K562 (cell line): ENCODE measurements at regions not wholly inside any gene's neighbourhood (a gene's known extent, or its start where the extent isn't known, plus 50 kb on each side); places are given as distances from the start of the nearest gene placed in this dataset.

Source experiments
- ATAC-seq: fragments of 200-7000 bp; cut with Tn5 transposase; 3 replicates; pipeline ENCODE4 v1.9.1; 2020; ENCODE audit warnings: moderate library complexity
- BruUV-seq: library from RNA; stranded (reverse); fragments of 400-500 nt; replicated peaks from 2 replicates; lab custom pipeline; 2021; lab: Mats Ljungman, UMichigan
- CTCF ChIA-PET: fragments of 300-600 bp; formaldehyde crosslinking; extraction: SDS; loops from one replicate; lab custom pipeline; 2021; ENCODE audit warnings: low intra/inter-chr PET ratio; lab: Yijun Ruan, JAX
- POLR2A ChIA-PET: fragments of 300-600, 350-650 bp; sonication (Branson Sonifier 250); formaldehyde crosslinking; extraction: SDS; loops from one replicate; lab custom pipeline; 2021; ENCODE audit warnings: antibody characterized with exemption, inconsistent platforms; lab: Yijun Ruan, JAX
- DNase-seq, 4 experiments: peaks; one replicate each; pipeline versions ENCODE4 v3.0.0 to v3.0.0-alpha.2; 2011 to 2018; ENCODE audit warnings: low spot score in 3 of 4, mixed read lengths in 3 of 4; ENCODE audit errors: extremely low read depth in 1 of 4
- FAIRE-seq: peaks from 2 replicates; lab custom pipeline; 2011; peaks lifted over from hg19 to GRCh38; lab: Jason Lieb, UNC
- H2AFZ ChIP-seq: 2 replicates; pipeline ENCODE4 v1.6.0; 2011; ENCODE audit warnings: low read depth, low read length, control low read depth, inconsistent platforms
- H3K27ac ChIP-seq: fragments of 200-600 bp; 3 replicates; pipeline ENCODE4 v1.8.0; 2011; ENCODE audit warnings: low read depth, mild to moderate bottlenecking, control low read depth, inconsistent platforms, low read length, moderate library complexity, mixed read lengths; ENCODE audit errors: extremely low read depth
- H3K27me3 ChIP-seq, 2 experiments: fragments of 300-600 bp in 1 of 2; 2 replicates in 1 of 2; 3 replicates in 1 of 2; pipeline versions ENCODE4 v1.6.0 to v1.8.0; 2011; ENCODE audit warnings: inconsistent platforms in 2 of 2, low read length in 2 of 2, mild to moderate bottlenecking in 1 of 2, mixed read lengths in 1 of 2, moderate library complexity in 1 of 2; ENCODE audit not compliant: control insufficient read depth in 2 of 2, insufficient read depth in 2 of 2
- H3K36me3 ChIP-seq: fragments of 300-600 bp; 3 replicates; pipeline ENCODE4 v1.8.0; 2011; ENCODE audit warnings: mild to moderate bottlenecking, low read length, inconsistent platforms; ENCODE audit not compliant: control insufficient read depth, insufficient read depth
- H3K4me1 ChIP-seq, 2 experiments: fragments of 200-600 bp in 1 of 2; replicated peaks in 1 of 2; 2 replicates in 1 of 2; 3 replicates in 1 of 2; pipeline versions ENCODE4 v1.5.1 to v1.8.0; 2011; ENCODE audit warnings: inconsistent platforms in 2 of 2, low read length in 2 of 2, mild to moderate bottlenecking in 1 of 2, mixed read lengths in 1 of 2, moderate library complexity in 1 of 2; ENCODE audit not compliant: control insufficient read depth in 2 of 2, insufficient read depth in 2 of 2
- H3K4me2 ChIP-seq: 2 replicates; pipeline ENCODE4 v1.6.1; 2011; ENCODE audit warnings: low read length, control low read depth, inconsistent platforms, mixed read lengths; ENCODE audit not compliant: insufficient read depth
- H3K4me3 ChIP-seq: fragments of 200-600 bp; sonication (generic), shearing (Covaris generic); 2 replicates; pipeline ENCODE4 v1.5.1; 2016; ENCODE audit warnings: control low read depth, inconsistent platforms
- H3K79me2 ChIP-seq: fragments of 200-600 bp; 3 replicates; pipeline ENCODE4 v1.8.0; 2011; ENCODE audit warnings: low read length, inconsistent platforms; ENCODE audit not compliant: control insufficient read depth, insufficient read depth
- H3K9ac ChIP-seq, 2 experiments: 2 replicates each; pipeline versions ENCODE4 v1.6.0 to v1.6.1; 2011; ENCODE audit warnings: low read depth in 2 of 2, low read length in 2 of 2, control low read depth in 1 of 2, inconsistent platforms in 1 of 2, mild to moderate bottlenecking in 1 of 2, mixed read lengths in 1 of 2; ENCODE audit not compliant: insufficient read depth in 1 of 2
- H3K9me1 ChIP-seq: one replicate; pipeline ENCODE4 v1.6.0; 2011; ENCODE audit warnings: inconsistent platforms, mild to moderate bottlenecking, low read length, moderate library complexity; ENCODE audit not compliant: control insufficient read depth, insufficient read depth
- H3K9me3 ChIP-seq: replicated peaks from 2 replicates; pipeline ENCODE4 v1.5.1; 2011; ENCODE audit warnings: low read depth, low read length, inconsistent platforms; ENCODE audit not compliant: control insufficient read depth, insufficient read depth
- H4K20me1 ChIP-seq: replicated peaks from 2 replicates; pipeline ENCODE4 v1.6.1; 2011; ENCODE audit warnings: low read length, inconsistent platforms, mixed read lengths; ENCODE audit not compliant: control insufficient read depth, insufficient read depth
- ATF1 ChIP-seq, 2 experiments: fragments of 450-650 bp in 1 of 2; IDR thresholded peaks; 2 replicates each; pipeline ENCODE4 v1.6.1; 2016; ENCODE audit warnings: missing compliant biosample characterization in 1 of 2, missing genetic modification characterization in 1 of 2
- CBX8 ChIP-seq: fragments of 200-600 bp; sonication (generic); IDR thresholded peaks from 2 replicates; pipeline ENCODE4 v1.6.1; 2012; ENCODE audit warnings: borderline replicate concordance, mixed run types, low read depth, mild to moderate bottlenecking, moderate library complexity, mixed read lengths, low read length, control low read depth, inconsistent platforms; ENCODE audit not compliant: poor library complexity, severe bottlenecking; ENCODE audit errors: extremely low read depth
- ETV1 ChIP-seq: fragments of 450-650 bp; conservative IDR thresholded peaks from 2 replicates; pipeline ENCODE4 v1.6.1; 2016; ENCODE audit warnings: missing genetic modification characterization, control low read depth, low read depth, missing compliant biosample characterization
- ETV5 ChIP-seq: sonication (generic); formaldehyde crosslinking; IDR thresholded peaks from 2 replicates; pipeline ENCODE4 v1.4.0; 2020; ENCODE audit warnings: low read depth, mild to moderate bottlenecking, missing genetic modification reagents
- HMG20A ChIP-seq: fragments of 450-650 bp; formaldehyde crosslinking; conservative IDR thresholded peaks from 2 replicates; pipeline ENCODE4 v1.4.0; 2020; ENCODE audit warnings: mild to moderate bottlenecking, mixed read lengths
- KLF1 ChIP-seq: fragments of 450-650 bp; IDR thresholded peaks from 2 replicates; pipeline ENCODE4 v1.6.1; 2016; ENCODE audit warnings: missing genetic modification characterization, missing compliant biosample characterization
- POU5F1 ChIP-seq: fragments of 150-350 bp; IDR thresholded peaks from 2 replicates; pipeline ENCODE4 v1.6.1; 2014; ENCODE audit warnings: borderline replicate concordance, low read length, low read depth, mild to moderate bottlenecking; ENCODE audit not compliant: partially characterized antibody
- TEAD1 ChIP-seq, 2 experiments: fragments of 450-650 bp in 1 of 2; sonication (generic) in 1 of 2; formaldehyde crosslinking; IDR thresholded peaks; 2 replicates each; pipeline versions ENCODE4 v1.4.0 to v1.8.0; 2020 to 2022; ENCODE audit warnings: mild to moderate bottlenecking in 2 of 2, missing genetic modification reagents in 1 of 2
- XRCC3 ChIP-seq: fragments of 450-650 bp; IDR thresholded peaks from 2 replicates; pipeline ENCODE4 v1.6.1; 2017; ENCODE audit warnings: mild to moderate bottlenecking, moderate library complexity
- XRCC5 ChIP-seq: fragments of 200-400 bp; formaldehyde crosslinking; IDR thresholded peaks from 2 replicates; pipeline ENCODE4 v1.6.1; 2017; ENCODE audit warnings: low read depth, mild to moderate bottlenecking, low read length
- ZNF197 ChIP-seq: fragments of 200-800 bp; sonication (Bioruptor generic); IDR thresholded peaks from 2 replicates; pipeline ENCODE4 v1.6.1; 2016; ENCODE audit warnings: low read depth, missing genetic modification characterization, missing compliant biosample characterization
- ZNF347 ChIP-seq: fragments of 450-650 bp; formaldehyde crosslinking; IDR thresholded peaks from 2 replicates; pipeline ENCODE4 v1.4.0; 2020; ENCODE audit warnings: low read depth, mild to moderate bottlenecking, moderate library complexity
- ZNF431 ChIP-seq: sonication (generic); formaldehyde crosslinking; IDR thresholded peaks from 2 replicates; pipeline ENCODE4 v1.8.0; 2022; ENCODE audit warnings: mild to moderate bottlenecking, missing genetic modification reagents
- ZNF449 ChIP-seq: fragments of 250-450 bp; sonication (Bioruptor Pico); IDR thresholded peaks from 2 replicates; pipeline ENCODE4 v1.8.0; 2022; ENCODE audit warnings: moderate library complexity, mild to moderate bottlenecking, inconsistent platforms
- ZNF668 ChIP-seq: fragments of 250-450 bp; sonication (Bioruptor Pico); IDR thresholded peaks from 2 replicates; pipeline ENCODE4 v1.8.0; 2022; ENCODE audit warnings: mild to moderate bottlenecking, inconsistent platforms
- ZNF699 ChIP-seq: fragments of 250-450 bp; sonication (Bioruptor Pico); IDR thresholded peaks from 2 replicates; pipeline ENCODE4 v1.8.0; 2021; ENCODE audit warnings: mild to moderate bottlenecking, moderate library complexity; ENCODE audit not compliant: insufficient replicate concordance
- ZNF785 ChIP-seq: fragments of 250-450 bp; sonication (Bioruptor Pico); IDR thresholded peaks from 2 replicates; pipeline ENCODE4 v1.4.0; 2020; ENCODE audit warnings: mild to moderate bottlenecking
- WGBS: fragments of 100-300 bp; shearing (Covaris generic); methylation state at CpG from one replicate; pipeline ENCODE4 v1.1.6; 2016; ENCODE audit warnings: low coverage, mixed read lengths; ENCODE audit not compliant: insufficient coverage; ENCODE audit errors: missing lambda C conversion rate; 5-methylcytosine and 5-hydroxymethylcytosine counted together
- in situ Hi-C: fragments of 300-500 bp; cut with MboI; formaldehyde crosslinking; loops from 4 replicates; pipeline ENCODE4 v1.15.0; 2018; ENCODE audit warnings: inconsistent platforms, mixed read lengths
- intact Hi-C: fragments of 100-400 bp; cut with micrococcal nuclease; formaldehyde crosslinking; loops from 2 replicates; pipeline ENCODE4 v1.14.2; 2022
- TF ChIP-seq, protein P1 (sequence below): fragments of 450-650 bp; IDR thresholded peaks from 2 replicates; pipeline ENCODE4 v1.6.1; 2018; ENCODE audit warnings: mild to moderate bottlenecking, low read depth; ENCODE audit not compliant: partially characterized antibody

- TF ChIP-seq ZNF449 (CRISPR knock-in tag) (no peak), TEAD1 (CRISPR knock-in tag; IDR thresholded peaks at IDR 0.05) (no peak), POU5F1 (no peak), ATF1 (CRISPR knock-in tag; IDR thresholded peaks at IDR 0.05) (no peak), ATF1 (tag; IDR thresholded peaks at IDR 0.05) (no peak)
- TF ChIP-seq, protein P1, sequence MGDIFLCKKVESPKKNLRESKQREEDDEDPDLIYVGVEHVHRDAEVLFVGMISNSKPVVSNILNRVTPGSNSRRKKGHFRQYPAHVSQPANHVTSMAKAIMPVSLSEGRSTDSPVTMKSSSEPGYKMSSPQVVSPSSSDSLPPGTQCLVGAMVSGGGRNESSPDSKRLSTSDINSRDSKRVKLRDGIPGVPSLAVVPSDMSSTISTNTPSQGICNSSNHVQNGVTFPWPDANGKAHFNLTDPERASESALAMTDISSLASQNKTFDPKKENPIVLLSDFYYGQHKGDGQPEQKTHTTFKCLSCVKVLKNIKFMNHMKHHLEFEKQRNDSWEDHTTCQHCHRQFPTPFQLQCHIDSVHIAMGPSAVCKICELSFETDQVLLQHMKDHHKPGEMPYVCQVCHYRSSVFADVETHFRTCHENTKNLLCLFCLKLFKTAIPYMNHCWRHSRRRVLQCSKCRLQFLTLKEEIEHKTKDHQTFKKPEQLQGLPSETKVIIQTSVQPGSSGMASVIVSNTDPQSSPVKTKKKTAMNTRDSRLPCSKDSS = no peak
These were observed 478.2 kb downstream of the GATA3 start (continued) for GRCh38 chr10:8532647-8533046.

DNA sequence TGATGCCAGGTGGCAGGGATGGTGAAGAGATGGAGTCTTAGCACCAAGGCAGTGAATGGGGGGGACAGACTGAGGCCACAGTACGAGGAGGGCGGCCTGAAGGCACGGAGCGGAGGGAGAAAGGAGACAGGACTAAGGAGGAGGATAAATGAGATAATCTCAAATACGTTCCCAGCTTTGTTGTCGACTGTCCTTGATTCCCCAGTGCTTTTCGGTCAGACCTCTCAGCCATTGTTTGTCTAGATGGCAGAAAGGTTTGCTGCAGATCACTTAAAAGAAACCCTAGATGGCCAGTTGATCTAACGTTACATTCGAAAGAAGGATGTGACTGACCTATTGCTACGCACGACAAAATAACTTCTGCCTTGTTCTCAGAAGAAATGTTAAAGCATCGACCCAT, 479.0 kb downstream of the GATA3 start:
- FAIRE-seq = no peak
- no peaks in the 10 kb centered on the region for H4K20me1 ChIP-seq
- no peak overlapping the region for H3K27ac ChIP-seq
- WGBS = 1% methylated on average over 12 of the region's 12 CpGs
- H3K4me2 ChIP-seq = no peak overlapping the region
- H2AFZ ChIP-seq = no peak overlapping the region
- intact Hi-C loops (no loop called here), in situ Hi-C loops (no loop called here)
- no peak for DNase-seq
- no peak overlapping the region for H3K9ac ChIP-seq
- ChIA-PET POLR2A (interaction anchor here (1.0 kb wide), 1 partner anchor 8 kb away, joined by 3 read pairs; no protein-coding TSS in a partner anchor), CTCF (no interaction called here)
- H3K27me3 ChIP-seq = no peaks in the 10 kb centered on the region
- BruUV-seq = no TSS peak
- no peak for ATAC-seq
- H3K9me3 ChIP-seq = no peaks in the 10 kb centered on the region
- no peak overlapping the region for H3K4me3 ChIP-seq
- H3K9me1 ChIP-seq = no peaks in the 10 kb centered on the region
- TF ChIP-seq ZNF699 (CRISPR knock-in tag) = no peak
- no peak for TF ChIP-seq HMG20A
- TF ChIP-seq KLF1 = no peak
- no peak for TF ChIP-seq ZNF785
- TF ChIP-seq ETV5 (CRISPR knock-in tag) = no peak
- TF ChIP-seq ETV1 (tag) = no peak
- TF ChIP-seq ZNF347 (CRISPR knock-in tag) = no peak
- TF ChIP-seq ZNF197 = no peak
- TF ChIP-seq ZNF431 (CRISPR knock-in tag) = no peak
- no peak for TF ChIP-seq ZNF668 (CRISPR knock-in tag)
- no peak for TF ChIP-seq XRCC5
- no peak for TF ChIP-seq CBX8
- no peak for TF ChIP-seq XRCC3
- no peaks in the 10 kb centered on the region for H3K79me2 ChIP-seq
- H3K36me3 ChIP-seq = no peaks in the 10 kb centered on the region
- H3K4me1 ChIP-seq = no peaks in the 10 kb centered on the region
